Upper lobe of left lung (tissue), 4 donors: ENCODE measurements at regions not wholly inside any gene's neighbourhood (a gene's known extent, or its start where the extent isn't known, plus 50 kb on each side); places are given as distances from the start of the nearest gene placed in this dataset.

Experiments used
- CTCF ChIP-seq, 6 experiments: fragments of 450-650 bp in 4 of 6; fragments of 200-600 bp in 2 of 6; sonication (generic) in 2 of 6; IDR thresholded peaks; one replicate each; pipeline ENCODE4 v1.5.1; 2016 to 2019; ENCODE audit warnings: antibody characterized with exemption in 6 of 6
- EP300 ChIP-seq, 4 donors: sonication (generic); formaldehyde crosslinking; IDR thresholded peaks; one replicate each; pipeline ENCODE4 v1.5.1; 2017; ENCODE audit warnings: antibody characterized with exemption in 4 of 4, control low read depth in 2 of 4
- POLR2A ChIP-seq, 4 donors: fragments of 450-650 bp; IDR thresholded peaks; one replicate each; pipeline ENCODE4 v1.5.1; 2016 to 2017; ENCODE audit warnings: antibody characterized with exemption in 4 of 4, mild to moderate bottlenecking in 2 of 4
- POLR2AphosphoS5 ChIP-seq, 2 donors: sonication (generic); formaldehyde crosslinking; IDR thresholded peaks; one replicate each; pipeline ENCODE4 v1.5.1; 2017; ENCODE audit warnings: antibody characterized with exemption in 2 of 2

DNA sequence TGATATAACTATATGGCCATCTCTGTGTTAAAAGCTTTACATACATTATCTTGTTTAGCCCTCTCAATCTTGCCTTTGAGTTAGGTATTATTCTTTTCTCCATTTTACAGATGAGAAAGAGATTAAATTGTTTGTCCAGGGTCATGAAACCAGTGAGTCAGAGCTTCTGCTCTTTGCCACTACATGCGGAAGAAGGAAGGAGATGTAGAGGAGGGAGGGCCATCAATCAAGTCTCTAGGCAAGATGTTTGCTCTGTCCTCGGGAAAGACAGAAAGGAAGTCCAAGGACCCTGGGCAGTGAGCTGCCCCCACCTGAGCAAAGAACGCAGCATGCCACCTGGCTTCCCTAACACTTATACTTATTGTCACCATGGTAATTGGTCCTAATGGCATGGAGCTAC lies 133.7 kb upstream of the IL1RAPL2 start:
- TF ChIP-seq POLR2AphosphoS5 (IDR thresholded peaks at IDR 0.05) (no peak), CTCF (IDR thresholded peaks at IDR 0.05) (no peak), EP300 (IDR thresholded peaks at IDR 0.05) (no peak), POLR2A (IDR thresholded peaks at IDR 0.05) (no peak)
